Fibroblast of skin of back (primary cell): ENCODE measurements at regions not wholly inside any gene's neighbourhood (a gene's known extent, or its start where the extent isn't known, plus 50 kb on each side); places are given as distances from the start of the nearest gene placed in this dataset.
A peak's percentile ranks its signal among the peaks of the same experiment; 100 is the strongest.

ENCODE experiments used
- DNase-seq: peaks from one replicate; pipeline ENCODE4 v3.0.0-alpha.2; 2013

DNA sequence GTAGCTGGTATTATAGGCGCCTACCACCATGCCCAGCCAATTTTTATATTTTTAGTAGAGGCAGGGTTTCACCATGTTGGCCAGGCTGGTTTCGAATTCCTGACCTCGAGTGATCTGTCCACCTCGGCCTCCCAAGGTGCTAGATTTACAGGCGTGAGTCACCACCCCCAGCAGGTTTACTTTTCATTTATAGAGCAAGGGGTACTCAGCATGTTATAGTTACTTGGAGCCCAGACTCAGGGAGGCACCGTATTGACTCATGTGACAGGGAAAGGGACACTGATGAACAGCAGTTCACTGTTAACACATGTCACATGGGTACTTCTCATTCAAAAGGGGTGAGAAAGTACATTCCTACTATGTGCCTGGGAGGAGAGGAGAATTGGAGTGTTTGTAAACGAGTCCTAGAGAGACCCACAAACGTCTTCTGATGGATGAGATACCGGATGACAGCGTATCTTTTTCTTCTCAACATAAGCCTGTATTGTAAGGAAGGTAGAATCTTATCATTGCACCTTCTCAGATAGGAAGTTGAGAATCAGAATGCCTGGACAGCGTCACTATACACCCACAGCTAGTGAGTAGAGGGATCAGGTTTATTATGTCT lies 510.0 kb downstream of the USP25 start:
- DNase-seq, result no peak

DNA sequence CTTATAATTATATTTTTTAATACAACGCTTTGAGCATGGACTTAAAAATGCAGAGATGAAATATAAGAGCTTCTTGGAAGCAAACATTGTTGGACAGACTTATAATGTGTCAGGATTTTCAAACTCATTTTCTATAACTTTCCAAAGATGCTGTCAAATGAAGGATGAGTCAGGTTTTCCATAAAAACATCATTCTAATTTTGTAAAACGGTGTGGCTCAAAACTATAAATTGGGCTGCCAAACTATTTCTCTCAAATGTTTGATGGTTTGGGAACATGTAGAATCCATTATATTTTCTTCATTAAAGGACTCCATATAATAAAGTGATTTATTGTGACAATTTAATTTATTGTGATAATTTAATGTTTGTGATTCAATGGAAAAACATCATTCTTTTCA lies 511.2 kb downstream of the USP25 start:
- no peak for DNase-seq

DNA sequence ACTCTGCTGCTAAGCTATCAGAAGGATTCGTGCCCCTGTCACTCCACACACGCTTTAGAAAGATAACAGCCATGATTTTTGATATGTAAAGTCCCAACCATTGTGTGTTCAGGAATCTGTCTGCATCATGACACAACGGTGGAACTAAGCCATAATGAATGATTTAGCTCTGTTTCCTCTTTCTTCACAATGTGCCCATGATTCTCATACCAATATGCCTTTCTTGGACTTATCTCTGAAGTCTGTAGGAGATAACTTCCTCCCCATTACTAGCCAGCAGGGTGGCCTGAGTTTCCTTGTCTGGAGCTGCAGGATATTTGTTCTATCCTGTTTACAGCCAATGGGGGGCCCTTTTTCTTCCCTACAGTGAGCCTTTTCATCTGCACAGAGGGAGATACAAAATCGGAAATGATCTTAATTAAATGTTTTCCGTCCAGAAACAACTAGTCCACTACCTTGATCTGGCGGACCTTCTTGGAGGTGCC lies 511.7 kb downstream of the USP25 start:
- DNase-seq, result no peak

DNA sequence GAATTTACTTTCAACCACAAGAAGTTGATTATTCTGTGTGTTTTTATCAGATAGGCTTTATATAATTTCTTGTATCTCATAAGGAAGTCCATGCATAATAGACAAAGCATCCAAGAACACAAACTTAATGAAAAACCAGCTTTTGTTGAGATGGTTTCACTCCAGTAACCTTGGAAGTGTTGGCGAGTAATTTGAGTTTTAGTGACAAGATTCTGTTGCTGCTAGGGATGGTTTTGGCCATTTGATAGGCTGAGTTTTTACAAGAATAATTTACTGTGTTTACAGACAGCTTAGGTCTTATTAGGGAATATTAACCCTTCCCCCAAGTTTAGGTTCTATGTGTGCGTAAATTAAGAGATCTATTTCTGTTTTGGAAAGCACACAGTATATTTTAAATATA lies 513.6 kb downstream of the USP25 start:
- no peak for DNase-seq

GRCh38 chr21:16248705-16249104 lies 518.9 kb downstream of the USP25 start:
- DNase-seq, result no peak

DNA sequence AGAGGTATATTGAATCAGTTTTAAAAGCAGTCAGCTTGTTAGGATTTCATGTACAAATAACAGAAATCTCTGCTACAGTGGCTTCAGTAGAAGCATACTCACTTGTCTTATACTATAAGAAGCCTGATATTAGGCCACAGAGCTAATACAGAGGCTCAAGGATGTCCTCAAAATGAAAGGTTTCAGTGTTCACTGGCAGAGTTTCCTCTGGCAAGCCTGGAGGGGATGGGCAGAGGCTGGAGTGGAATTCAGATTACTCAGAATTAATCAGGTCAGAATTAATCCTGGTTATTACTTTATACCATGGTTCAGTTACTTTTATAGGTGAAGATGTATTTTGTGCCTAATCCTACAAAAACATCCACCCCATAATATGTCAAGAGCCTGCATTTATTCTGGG lies 520.5 kb downstream of the USP25 start:
- no peak for DNase-seq

DNA sequence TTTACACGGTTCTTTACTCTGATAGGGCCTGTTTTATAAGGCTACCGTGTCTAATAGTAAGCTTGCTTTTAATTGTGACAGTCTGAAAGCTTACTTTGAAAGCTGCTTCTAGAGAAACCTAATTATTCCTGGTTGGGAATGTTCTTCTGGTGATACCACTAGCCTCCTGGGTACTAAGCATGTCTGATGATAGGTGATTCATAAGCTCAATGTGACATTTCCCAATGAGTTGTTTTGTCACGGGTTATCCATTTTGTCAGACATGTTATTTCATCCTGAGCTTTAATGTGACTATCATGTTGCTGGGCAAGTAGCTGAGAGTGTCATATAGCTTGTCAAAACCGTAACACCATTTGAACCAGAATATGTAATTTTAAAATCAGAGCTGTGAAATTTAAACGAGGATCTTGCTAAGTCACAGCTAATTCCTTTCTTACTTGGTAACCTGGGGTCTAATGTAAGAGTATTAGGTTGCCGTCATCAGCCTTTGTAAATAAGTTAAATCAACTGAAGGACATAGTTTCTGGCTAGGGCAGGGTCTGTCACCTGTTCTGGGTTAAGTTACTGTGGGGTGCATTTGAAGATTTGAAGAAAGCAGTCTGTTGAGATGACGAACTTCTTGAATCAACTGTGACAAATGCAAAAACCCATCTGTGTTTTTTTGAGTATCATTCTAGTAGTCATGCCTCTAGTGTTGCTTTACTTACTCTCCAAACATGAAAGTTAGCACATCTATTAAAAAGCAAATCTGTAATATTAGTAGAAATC lies 529.2 kb downstream of the USP25 start:
- no peak for DNase-seq

DNA sequence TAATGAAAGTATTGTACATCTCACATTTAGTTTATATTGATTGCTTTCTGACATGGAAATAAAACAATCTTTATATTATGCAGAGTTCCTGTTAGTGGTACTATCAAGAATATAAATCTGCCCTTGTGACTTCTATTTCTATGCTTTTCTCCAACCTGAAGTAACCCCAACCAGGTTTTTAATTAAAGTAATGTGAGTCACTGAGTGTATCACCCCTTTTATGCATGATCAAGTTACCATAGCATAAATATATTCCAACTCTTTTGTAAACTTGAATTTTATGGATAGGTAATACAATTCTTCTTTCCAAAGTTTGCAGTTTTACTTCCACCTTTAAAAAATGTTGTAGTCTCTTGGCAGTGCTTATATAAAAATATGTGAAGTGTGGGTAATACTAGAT lies 532.3 kb downstream of the USP25 start:
- no peak for DNase-seq

DNA sequence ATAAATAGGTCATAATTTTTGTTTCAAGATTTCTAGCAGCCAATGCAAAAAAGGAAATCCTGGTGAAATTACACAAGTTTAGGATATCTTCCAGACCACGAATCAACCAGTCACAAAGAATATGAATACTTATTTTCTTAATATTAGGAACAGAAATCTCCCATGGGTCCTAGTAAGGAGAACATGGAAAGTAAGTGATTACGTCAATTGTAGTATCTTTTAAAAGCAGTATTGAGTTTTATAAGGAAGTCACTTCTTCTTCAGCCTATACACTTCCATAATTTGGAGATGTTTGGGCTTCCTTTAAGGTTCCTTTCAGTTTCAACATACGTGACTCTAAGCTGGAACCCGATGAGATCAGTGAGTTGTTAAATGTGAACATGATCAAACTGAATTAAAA lies 534.5 kb downstream of the USP25 start:
- DNase-seq, result no peak

- no peak for DNase-seq
Measured at GRCh38 chr21:16269476-16269875, 539.7 kb downstream of the USP25 start.

DNA sequence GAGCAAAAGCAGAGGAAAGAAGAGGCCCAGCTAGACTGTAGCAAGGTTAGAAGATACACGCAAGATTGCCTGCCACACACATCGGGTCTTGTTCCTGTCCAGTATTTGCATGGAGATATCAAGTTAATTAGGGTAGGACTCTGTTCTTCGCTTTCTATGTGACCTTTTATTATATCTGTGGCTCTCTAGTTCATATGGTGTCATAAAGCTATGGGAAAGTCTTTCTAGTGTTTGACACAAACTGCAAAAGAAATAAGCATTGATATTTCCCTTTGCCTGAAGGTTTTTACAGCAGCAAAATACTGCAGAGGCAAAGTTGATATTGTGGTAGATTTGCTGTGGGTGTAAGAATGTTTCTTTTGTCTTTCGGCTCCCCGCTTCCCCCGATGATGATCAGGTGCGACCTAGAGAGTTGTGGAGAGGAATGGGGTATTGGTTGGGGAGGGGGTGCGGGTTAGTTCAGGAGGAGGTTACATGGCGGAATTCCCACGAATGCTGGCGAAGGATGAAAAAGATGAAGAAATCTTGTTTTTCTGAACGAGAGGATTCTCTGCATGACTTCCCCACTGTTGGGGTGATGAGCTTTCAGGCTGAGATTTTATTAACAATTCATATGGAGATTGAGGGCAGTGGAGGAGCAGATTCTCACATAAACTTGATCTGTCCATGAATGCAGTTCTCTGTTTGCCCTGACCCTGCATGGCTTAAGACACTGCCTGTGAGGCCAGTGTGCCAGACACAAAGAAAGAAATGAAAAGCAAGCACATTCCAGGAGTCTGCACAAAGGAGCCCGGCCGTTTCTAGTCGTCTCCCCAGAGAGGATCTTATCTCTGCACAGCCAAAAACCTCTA lies 550.2 kb downstream of the USP25 start:
- peak; percentile 55 for DNase-seq

DNA sequence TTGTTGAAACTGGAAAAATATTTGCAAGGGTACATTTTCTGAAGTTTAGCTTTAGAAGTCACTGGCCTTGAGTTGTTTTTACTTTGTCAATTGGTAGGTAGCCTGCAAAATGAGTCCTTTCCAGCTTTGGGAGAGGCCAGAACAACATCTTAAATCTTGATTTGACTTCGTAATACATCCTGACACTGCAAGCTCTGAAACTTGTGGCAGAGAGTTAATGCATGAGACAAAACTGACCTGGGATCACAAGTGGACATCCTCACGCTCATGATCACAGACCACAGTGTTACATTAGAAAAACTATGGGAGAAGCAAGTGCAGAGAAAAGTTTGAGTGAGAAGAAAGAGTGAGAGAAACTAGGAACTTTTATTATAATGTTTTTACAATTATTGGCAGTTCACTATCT lies 550.9 kb downstream of the USP25 start:
- no peak for DNase-seq

- DNase-seq, result no peak
Measured at GRCh38 chr21:16283516-16283915, 553.7 kb downstream of the USP25 start.

- DNase-seq, result no peak
Measured at GRCh38 chr21:16285605-16286126, 555.9 kb downstream of the USP25 start.

GRCh38 chr21:16287046-16287445 lies 557.3 kb downstream of the USP25 start:
- peak; percentile 23 for DNase-seq

- no peak for DNase-seq
Measured at GRCh38 chr21:16291296-16291695, 561.5 kb downstream of the USP25 start.

- DNase-seq, result no peak
Measured at GRCh38 chr21:16294128-16294527, 564.3 kb downstream of the USP25 start.

GRCh38 chr21:16302851-16303282 lies 573.1 kb downstream of the USP25 start:
- DNase-seq, result peak; percentile 14

DNA sequence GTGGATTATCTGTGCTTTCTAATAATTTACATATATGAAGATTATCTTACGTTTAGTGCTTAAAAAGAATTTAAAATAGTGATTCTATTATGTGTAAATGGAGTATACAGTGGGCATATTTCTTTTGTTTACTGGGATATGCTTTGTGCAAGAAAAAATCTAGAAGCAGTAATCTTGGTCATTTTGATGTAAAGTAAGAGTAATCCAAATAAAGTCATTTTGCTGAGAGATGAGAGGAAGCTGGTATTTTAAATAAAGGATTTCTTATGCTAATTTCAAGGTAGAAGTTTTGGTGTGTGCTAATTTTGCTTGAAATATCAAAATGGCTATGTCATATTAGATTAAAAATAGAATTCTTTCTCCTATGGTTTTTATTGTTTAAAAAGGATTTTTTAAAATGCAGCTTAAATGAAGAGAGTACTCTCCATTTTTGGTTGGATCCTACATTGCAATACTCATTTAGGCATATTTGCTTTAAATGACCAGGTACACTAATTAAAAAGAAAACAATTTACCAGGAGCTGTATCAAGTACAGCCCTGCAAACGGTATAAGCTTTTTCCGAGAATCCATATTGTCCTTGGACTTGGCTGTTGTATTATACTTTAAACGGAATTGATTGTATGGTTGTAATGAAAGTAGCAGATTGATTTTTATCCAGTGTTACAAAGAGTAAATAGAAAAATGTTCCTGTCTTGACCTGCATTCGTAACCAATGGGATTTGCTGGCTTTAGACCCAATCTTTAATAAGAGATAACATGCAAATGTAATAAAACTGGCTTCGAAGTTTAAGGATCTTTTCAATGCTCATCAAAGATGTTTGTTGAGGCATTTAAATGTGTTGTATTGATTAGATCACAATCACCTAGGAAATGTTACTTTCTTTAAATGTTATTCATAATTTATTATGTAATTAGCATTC lies 574.7 kb downstream of the USP25 start:
- no peak for DNase-seq

DNA sequence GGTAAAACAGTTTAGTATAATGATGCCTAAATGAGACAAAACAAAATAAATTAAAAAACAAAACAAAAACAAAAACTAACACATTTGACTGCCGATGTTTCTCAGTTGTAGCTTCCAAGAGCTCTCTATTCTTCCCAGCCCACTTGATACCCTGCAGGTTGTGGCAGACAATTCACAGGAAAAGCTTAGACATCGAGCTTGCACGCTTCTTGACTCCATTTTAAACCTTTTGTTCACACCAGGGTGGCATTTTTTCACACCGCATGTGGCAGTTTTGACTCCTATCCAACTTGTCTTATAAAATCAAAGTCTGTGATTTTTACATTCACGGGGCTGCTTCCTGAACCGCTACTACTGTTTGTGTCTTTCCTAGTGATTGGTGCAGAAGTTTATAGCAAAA lies 575.9 kb downstream of the USP25 start:
- DNase-seq, result peak; percentile 7

DNA sequence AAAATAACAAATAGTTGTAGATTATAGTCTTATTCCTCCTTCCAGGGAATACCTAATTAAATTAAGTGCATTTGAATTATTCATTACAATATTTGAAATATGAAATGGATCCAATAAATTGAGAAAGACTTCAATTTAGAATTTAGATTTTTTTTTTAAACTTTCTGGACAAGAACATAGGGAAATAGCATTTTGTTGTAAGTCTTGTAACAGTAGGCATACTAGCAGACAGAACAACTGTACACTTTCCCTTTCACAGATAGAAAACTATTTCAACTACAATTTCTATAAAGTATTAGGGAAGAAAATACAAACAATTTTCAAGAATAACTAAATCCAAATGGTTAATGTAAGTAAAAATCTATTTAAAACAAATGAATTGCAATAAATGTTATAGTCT lies 577.5 kb downstream of the USP25 start:
- no peak for DNase-seq

DNA sequence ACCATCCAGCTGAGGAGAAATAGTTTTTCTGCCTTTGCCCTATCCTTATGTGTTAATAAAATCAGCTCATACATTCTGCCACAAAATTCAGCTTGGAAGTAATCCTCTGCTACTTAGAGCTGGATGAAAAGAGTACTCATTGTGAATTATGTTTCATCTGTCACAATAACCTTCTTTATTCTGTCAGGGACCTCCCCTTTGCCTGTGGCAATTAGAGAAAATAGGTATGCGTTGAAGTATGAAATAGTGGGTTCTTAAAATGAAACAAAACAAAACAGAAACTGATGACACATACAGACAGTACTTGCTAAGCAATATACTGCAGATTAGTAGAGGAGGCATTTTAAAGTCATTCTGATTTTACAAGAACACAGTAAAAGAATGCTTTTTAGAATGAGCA lies 578.5 kb downstream of the USP25 start:
- DNase-seq, result peak; percentile 15
